HG03064 (cell line): ENCODE measurements at regions not wholly inside any gene's neighbourhood (a gene's known extent, or its start where the extent isn't known, plus 50 kb on each side); places are given as distances from the start of the nearest gene placed in this dataset.

Source experiments
- ATAC-seq: cut with Tn5 transposase; IDR thresholded peaks from one replicate; pipeline ENCODE4 v1.9.1; 2021; ENCODE audit warnings: low read depth; ENCODE audit not compliant: unreplicated experiment

- ATAC-seq = no peak
These were observed 291.2 kb upstream of the DMRT1 start for GRCh38 chr9:550333-550732.

- no peak for ATAC-seq
These were observed 289.2 kb upstream of the DMRT1 start for GRCh38 chr9:551986-552929.

GRCh38 chr9:555493-555892 is 286.0 kb upstream of the DMRT1 start:
- no peak for ATAC-seq

GRCh38 chr9:556199-556598 is 285.3 kb upstream of the DMRT1 start:
- ATAC-seq = no peak

- no peak for ATAC-seq
These were observed 284.8 kb upstream of the DMRT1 start for GRCh38 chr9:556675-557074.

GRCh38 chr9:557601-558201 is 283.8 kb upstream of the DMRT1 start:
- no peak for ATAC-seq

GRCh38 chr9:561427-561826 is 280.1 kb upstream of the DMRT1 start:
- no peak for ATAC-seq

GRCh38 chr9:563200-563599 is 278.3 kb upstream of the DMRT1 start:
- ATAC-seq = no peak

- no peak for ATAC-seq
These were observed 276.0 kb upstream of the DMRT1 start for GRCh38 chr9:565528-565927.

GRCh38 chr9:567128-567746 is 274.3 kb upstream of the DMRT1 start:
- ATAC-seq = peak; percentile 94

- peak; percentile 14 for ATAC-seq
These were observed 273.7 kb upstream of the DMRT1 start for GRCh38 chr9:567747-568305.

GRCh38 chr9:569296-569695 is 272.2 kb upstream of the DMRT1 start:
- ATAC-seq = no peak

- no peak for ATAC-seq
These were observed 271.3 kb upstream of the DMRT1 start for GRCh38 chr9:570187-570586.

GRCh38 chr9:571066-571465 is 270.4 kb upstream of the DMRT1 start:
- no peak for ATAC-seq

GRCh38 chr9:571741-572140 is 269.8 kb upstream of the DMRT1 start:
- no peak for ATAC-seq

GRCh38 chr9:573691-574410 is 267.6 kb upstream of the DMRT1 start:
- ATAC-seq = no peak

GRCh38 chr9:575139-575538 is 266.4 kb upstream of the DMRT1 start:
- no peak for ATAC-seq

- ATAC-seq = no peak
These were observed 260.7 kb upstream of the DMRT1 start for GRCh38 chr9:580652-581342.

GRCh38 chr9:581673-582497 is 259.6 kb upstream of the DMRT1 start:
- no peak for ATAC-seq
